MM.1S (cell line): ENCODE measurements at regions not wholly inside any gene's neighbourhood (a gene's known extent, or its start where the extent isn't known, plus 50 kb on each side); places are given as distances from the start of the nearest gene placed in this dataset.

ENCODE experiments used
- DNase-seq: peaks from one replicate; pipeline ENCODE4 v3.0.0-alpha.2; 2015
- H2AFZ ChIP-seq: fragments of 300-600 bp; sonication (generic); 2 replicates; pipeline ENCODE4 v1.6.0; 2016; ENCODE audit warnings: antibody characterized with exemption, low read length
- H3F3A ChIP-seq: fragments of 300-600 bp; sonication (generic); 2 replicates; pipeline ENCODE4 v1.6.1; 2016; ENCODE audit warnings: mild to moderate bottlenecking, antibody characterized with exemption, low read length, moderate library complexity, mixed read lengths; ENCODE audit not compliant: insufficient read depth
- H3K27ac ChIP-seq: fragments of 300-600 bp; sonication (generic); 2 replicates; pipeline ENCODE4 v1.5.1; 2016; ENCODE audit warnings: mild to moderate bottlenecking, low read length
- H3K27me3 ChIP-seq: fragments of 300-600 bp; sonication (generic); replicated peaks from 2 replicates; pipeline ENCODE4 v1.6.0; 2016; ENCODE audit warnings: low read length; ENCODE audit not compliant: insufficient read depth
- H3K36me3 ChIP-seq: fragments of 300-600 bp; sonication (generic); replicated peaks from 2 replicates; pipeline ENCODE4 v1.6.1; 2016; ENCODE audit warnings: mild to moderate bottlenecking, low read length, mixed read lengths; ENCODE audit not compliant: insufficient read depth
- H3K4me1 ChIP-seq: fragments of 300-600 bp; sonication (generic); 2 replicates; pipeline ENCODE4 v1.6.1; 2016; ENCODE audit warnings: low read length, mixed read lengths
- H3K4me2 ChIP-seq: fragments of 300-600 bp; sonication (generic); 2 replicates; pipeline ENCODE4 v1.6.0; 2016; ENCODE audit warnings: low read depth, low read length
- H3K4me3 ChIP-seq: fragments of 300-600 bp; sonication (generic); 2 replicates; pipeline ENCODE4 v1.5.1; 2016; ENCODE audit warnings: low read length, mixed read lengths
- H3K79me2 ChIP-seq: fragments of 300-600 bp; sonication (generic); 2 replicates; pipeline ENCODE4 v1.6.1; 2016; ENCODE audit warnings: mixed run types, low read length, mixed read lengths
- H3K9ac ChIP-seq: fragments of 300-600 bp; sonication (generic); 2 replicates; pipeline ENCODE4 v1.6.1; 2016; ENCODE audit warnings: low read length, mixed read lengths
- H3K9me2 ChIP-seq: fragments of 300-600 bp; sonication (generic); replicated peaks from 2 replicates; pipeline ENCODE4 v1.6.1; 2016; ENCODE audit warnings: mild to moderate bottlenecking, low read length, mixed read lengths; ENCODE audit not compliant: insufficient read depth
- H3K9me3 ChIP-seq: fragments of 300-600 bp; sonication (generic); replicated peaks from 2 replicates; pipeline ENCODE4 v1.6.1; 2016; ENCODE audit warnings: mild to moderate bottlenecking, low read length, mixed read lengths; ENCODE audit not compliant: insufficient read depth
- H4K20me1 ChIP-seq: fragments of 300-600 bp; sonication (generic); 2 replicates; pipeline ENCODE4 v1.6.1; 2016; ENCODE audit warnings: mild to moderate bottlenecking, low read length, moderate library complexity, mixed read lengths; ENCODE audit not compliant: insufficient read depth
- CTCF ChIP-seq: fragments of 300-600 bp; sonication (generic); IDR thresholded peaks from 2 replicates; pipeline ENCODE4 v1.5.1; 2016; ENCODE audit warnings: antibody characterized with exemption, low read length, mixed read lengths
- EZH2 ChIP-seq: fragments of 300-600 bp; sonication (generic); optimal IDR thresholded peaks from 2 replicates; pipeline ENCODE3; 2017; ENCODE audit warnings: low read depth, mild to moderate bottlenecking, antibody characterized with exemption, low read length, mixed read lengths
- EZH2phosphoT487 ChIP-seq: fragments of 300-600 bp; sonication (generic); IDR thresholded peaks from 2 replicates; pipeline ENCODE4 v1.6.1; 2018; ENCODE audit warnings: antibody characterized with exemption, low read length

GRCh38 chr2:144593803-144594202, 73.9 kb upstream of the ZEB2 start:
- TF ChIP-seq CTCF: no peak
- TF ChIP-seq EZH2: no peak
- no peak for TF ChIP-seq EZH2phosphoT487
- Histone ChIP-seq H3K9me3 (no peaks in the 10 kb centered on the region), H3K4me3 (no peak overlapping the region), H3K9me2 (no peaks in the 10 kb centered on the region), H3K36me3 (no peaks in the 10 kb centered on the region), H3F3A (no peaks in the 10 kb centered on the region), H3K9ac (no peak overlapping the region), H4K20me1 (no peaks in the 10 kb centered on the region), H2AFZ (no peak overlapping the region), H3K4me1 (no peaks in the 10 kb centered on the region), H3K79me2 (no peaks in the 10 kb centered on the region), H3K27ac (no peak overlapping the region), H3K27me3 (no peaks in the 10 kb centered on the region), H3K4me2 (no peak overlapping the region)
- no peak for DNase-seq

- no peak for DNase-seq
- no peak overlapping the region for H3K4me2 ChIP-seq
Measured at GRCh38 chr2:144592500-144593256, 72.8 kb upstream of the ZEB2 start.

GRCh38 chr2:144587306-144587705, 67.4 kb upstream of the ZEB2 start:
- no peaks in the 10 kb centered on the region for H3K9me3 ChIP-seq
- no peak overlapping the region for H3K9ac ChIP-seq
- no peak overlapping the region for H3K4me3 ChIP-seq
- no peaks in the 10 kb centered on the region for H3K79me2 ChIP-seq
- TF ChIP-seq CTCF: no peak
- no peak for TF ChIP-seq EZH2
- no peak for TF ChIP-seq EZH2phosphoT487
- no peak overlapping the region for H3K4me2 ChIP-seq
- no peak for DNase-seq
- no peaks in the 10 kb centered on the region for H3K9me2 ChIP-seq
- no peaks in the 10 kb centered on the region for H3K27me3 ChIP-seq
- H3K27ac ChIP-seq: no peak overlapping the region
- no peak overlapping the region for H2AFZ ChIP-seq
- H3F3A ChIP-seq: no peaks in the 10 kb centered on the region
- H3K36me3 ChIP-seq: no peaks in the 10 kb centered on the region
- no peaks in the 10 kb centered on the region for H3K4me1 ChIP-seq
- no peaks in the 10 kb centered on the region for H4K20me1 ChIP-seq

More at GRCh38 chr2:144592500-144593256, 72.8 kb upstream of the ZEB2 start:
- no peaks in the 10 kb centered on the region for H3K9me3 ChIP-seq
- no peaks in the 10 kb centered on the region for H3K79me2 ChIP-seq
- no peak overlapping the region for H2AFZ ChIP-seq
- no peaks in the 10 kb centered on the region for H4K20me1 ChIP-seq
- no peaks in the 10 kb centered on the region for H3F3A ChIP-seq
- no peak overlapping the region for H3K27ac ChIP-seq
- H3K4me1 ChIP-seq: no peaks in the 10 kb centered on the region
- H3K9me2 ChIP-seq: no peaks in the 10 kb centered on the region
- H3K36me3 ChIP-seq: no peaks in the 10 kb centered on the region
- no peak overlapping the region for H3K9ac ChIP-seq
- TF ChIP-seq EZH2: no peak
- H3K4me3 ChIP-seq: no peak overlapping the region
- H3K27me3 ChIP-seq: no peaks in the 10 kb centered on the region

- Histone ChIP-seq H3K27me3 (no peaks in the 10 kb centered on the region), H3K4me3 (no peak overlapping the region), H4K20me1 (no peaks in the 10 kb centered on the region), H3K27ac (no peak overlapping the region), H3K79me2 (no peaks in the 10 kb centered on the region), H3K9ac (no peak overlapping the region), H3F3A (no peaks in the 10 kb centered on the region), H2AFZ (no peak overlapping the region), H3K9me2 (no peaks in the 10 kb centered on the region), H3K36me3 (no peaks in the 10 kb centered on the region), H3K9me3 (no peaks in the 10 kb centered on the region), H3K4me1 (no peaks in the 10 kb centered on the region), H3K4me2 (no peak overlapping the region)
- TF ChIP-seq CTCF: no peak
- no peak for TF ChIP-seq EZH2phosphoT487
- no peak for TF ChIP-seq EZH2
- DNase-seq: no peak
Measured at GRCh38 chr2:144586476-144586875, 66.6 kb upstream of the ZEB2 start.
